GM18502 (cell line): ENCODE measurements at regions not wholly inside any gene's neighbourhood (a gene's known extent, or its start where the extent isn't known, plus 50 kb on each side); places are given as distances from the start of the nearest gene placed in this dataset.

Source experiments
- ATAC-seq: cut with Tn5 transposase; IDR thresholded peaks from one replicate; pipeline ENCODE4 v1.9.1; 2021; ENCODE audit warnings: mild to moderate bottlenecking; ENCODE audit not compliant: unreplicated experiment, poor library complexity

GRCh38 chr10:89097226-89097625, 106.6 kb downstream of the FAS start:
- ATAC-seq = no peak

- no peak for ATAC-seq
These were observed 105.2 kb downstream of the FAS start for GRCh38 chr10:89095701-89096391.

GRCh38 chr10:89093728-89094127, 103.1 kb downstream of the FAS start:
- ATAC-seq = no peak

- no peak for ATAC-seq
These were observed 102.4 kb downstream of the FAS start for GRCh38 chr10:89092981-89093380.

- ATAC-seq = no peak
These were observed 101.8 kb downstream of the FAS start for GRCh38 chr10:89092439-89092838.

GRCh38 chr10:89091496-89091895, 100.9 kb downstream of the FAS start:
- no peak for ATAC-seq

GRCh38 chr10:89090756-89091445, 100.3 kb downstream of the FAS start:
- no peak for ATAC-seq

GRCh38 chr10:89086801-89087521, 96.4 kb downstream of the FAS start:
- no peak for ATAC-seq

- ATAC-seq = no peak
These were observed 94.6 kb downstream of the FAS start for GRCh38 chr10:89085153-89085552.

- no peak for ATAC-seq
These were observed 91.5 kb downstream of the FAS start for GRCh38 chr10:89082086-89082485.

GRCh38 chr10:89080660-89081059, 90.1 kb downstream of the FAS start:
- ATAC-seq = no peak

GRCh38 chr10:89079961-89080360, 89.4 kb downstream of the FAS start:
- no peak for ATAC-seq

- no peak for ATAC-seq
These were observed 88.4 kb downstream of the FAS start for GRCh38 chr10:89078724-89079672.

GRCh38 chr10:89076120-89076519, 85.5 kb downstream of the FAS start:
- ATAC-seq = no peak

GRCh38 chr10:89075631-89076030, 85.0 kb downstream of the FAS start:
- no peak for ATAC-seq

GRCh38 chr10:89074120-89074519, 83.5 kb downstream of the FAS start:
- no peak for ATAC-seq

GRCh38 chr10:89073719-89074118, 83.1 kb downstream of the FAS start:
- no peak for ATAC-seq

GRCh38 chr10:89069589-89069988, 79.0 kb downstream of the FAS start:
- no peak for ATAC-seq
